ENCODE measurements at regions not wholly inside any gene's neighbourhood (a gene's known extent, or its start where the extent isn't known, plus 50 kb on each side); places are given as distances from the start of the nearest gene placed in this dataset.
A peak's percentile ranks its signal among the peaks of the same experiment; 100 is the strongest.
"Not testable (repeated sequence)": the region's sequence is repeated elsewhere in the genome, so short reads cannot be mapped to it uniquely, and the experiment has no call there.

GRCh38 chr1:143755961-143756360, 215.8 kb downstream of the FAM72C start:
- not testable (repeated sequence) for DNase-seq

GRCh38 chr1:143748906-143749305, 222.9 kb downstream of the FAM72C start:
- no peak for DNase-seq

GRCh38 chr1:143736562-143736961, 235.2 kb downstream of the FAM72C start:
- DNase-seq = no peak

GRCh38 chr1:143735764-143736461, 235.9 kb downstream of the FAM72C start:
- no peak for DNase-seq

GRCh38 chr1:143734261-143734660, 237.5 kb downstream of the FAM72C start:
- DNase-seq = not testable (repeated sequence)

- DNase-seq = not testable (repeated sequence)
These were observed 240.9 kb downstream of the FAM72C start for GRCh38 chr1:143730890-143731289.

GRCh38 chr1:143729449-143730111, 242.2 kb downstream of the FAM72C start:
- DNase-seq = peak in 1 of 2 donors; percentile 2

- DNase-seq = not testable (repeated sequence)
These were observed 242.9 kb downstream of the FAM72C start for GRCh38 chr1:143728802-143729448.

- DNase-seq = no peak
These were observed 244.5 kb downstream of the FAM72C start for GRCh38 chr1:143727263-143727662.

- no peak for DNase-seq
These were observed 250.8 kb downstream of the FAM72C start for GRCh38 chr1:143721024-143721373.

GRCh38 chr1:143720087-143721023, 251.4 kb downstream of the FAM72C start:
- no peak for DNase-seq

GRCh38 chr1:143718524-143718923, 253.3 kb downstream of the FAM72C start:
- no peak for DNase-seq

- DNase-seq = no peak
These were observed 253.8 kb downstream of the FAM72C start for GRCh38 chr1:143718021-143718420.

- DNase-seq = no peak
These were observed 254.4 kb downstream of the FAM72C start for GRCh38 chr1:143717434-143717833.

- not testable (repeated sequence) for DNase-seq
These were observed 256.9 kb downstream of the FAM72C start for GRCh38 chr1:143714913-143715312.

- not testable (repeated sequence) for DNase-seq
These were observed 262.1 kb downstream of the FAM72C start for GRCh38 chr1:143709606-143710259.

- DNase-seq = not testable (repeated sequence)
These were observed 269.0 kb downstream of the FAM72C start for GRCh38 chr1:143702739-143703138.

GRCh38 chr1:143699731-143700130, 272.1 kb downstream of the FAM72C start:
- no peak for DNase-seq

- DNase-seq = no peak
These were observed 272.7 kb downstream of the FAM72C start for GRCh38 chr1:143699115-143699514.

- no peak for DNase-seq
These were observed 273.8 kb downstream of the FAM72C start for GRCh38 chr1:143698016-143698415.

GRCh38 chr1:143694085-143694484, 277.7 kb downstream of the FAM72C start:
- no peak for DNase-seq

- DNase-seq = no peak
These were observed 279.7 kb downstream of the FAM72C start for GRCh38 chr1:143691971-143692529.

Measured in CD4-positive, alpha-beta T cell treated with Interleukin-4 for 1 hour (primary cell).